Glutamatergic neuron (in vitro differentiated cells): ENCODE measurements at regions not wholly inside any gene's neighbourhood (a gene's known extent, or its start where the extent isn't known, plus 50 kb on each side); places are given as distances from the start of the nearest gene placed in this dataset.

ENCODE experiments used
- DNase-seq: peaks from one replicate; pipeline ENCODE4 v3.0.0; 2022
- H3K27ac Mint-ChIP-seq: one replicate; pipeline ENCODE4 v1.8.0; 2020; ENCODE audit warnings: mild to moderate bottlenecking, mixed read lengths, inconsistent platforms; ENCODE audit not compliant: unreplicated experiment
- H3K27me3 Mint-ChIP-seq: one replicate; pipeline ENCODE4 v1.8.0; 2020; ENCODE audit warnings: mild to moderate bottlenecking, moderate library complexity, mixed read lengths, inconsistent platforms; ENCODE audit not compliant: unreplicated experiment
- H3K36me3 Mint-ChIP-seq: one replicate; pipeline ENCODE4 v1.8.0; 2020; ENCODE audit warnings: mild to moderate bottlenecking, mixed read lengths, inconsistent platforms; ENCODE audit not compliant: unreplicated experiment
- H3K4me1 Mint-ChIP-seq: one replicate; pipeline ENCODE4 v1.8.0; 2020; ENCODE audit warnings: mild to moderate bottlenecking, low read depth, mixed read lengths, inconsistent platforms; ENCODE audit not compliant: unreplicated experiment
- H3K4me3 Mint-ChIP-seq: one replicate; pipeline ENCODE4 v1.8.0; 2020; ENCODE audit warnings: mild to moderate bottlenecking, mixed read lengths, inconsistent platforms; ENCODE audit not compliant: unreplicated experiment
- H3K9me3 Mint-ChIP-seq: one replicate; pipeline ENCODE4 v1.8.0; 2020; ENCODE audit warnings: mild to moderate bottlenecking, moderate library complexity, mixed read lengths, inconsistent platforms; ENCODE audit not compliant: unreplicated experiment
- TF ChIP-seq, protein P1 (sequence below): fragments of 200-600 bp; sonication (generic); IDR thresholded peaks from one replicate; pipeline ENCODE4 v1.5.0; 2021; ENCODE audit not compliant: partially characterized antibody, unreplicated experiment

DNA sequence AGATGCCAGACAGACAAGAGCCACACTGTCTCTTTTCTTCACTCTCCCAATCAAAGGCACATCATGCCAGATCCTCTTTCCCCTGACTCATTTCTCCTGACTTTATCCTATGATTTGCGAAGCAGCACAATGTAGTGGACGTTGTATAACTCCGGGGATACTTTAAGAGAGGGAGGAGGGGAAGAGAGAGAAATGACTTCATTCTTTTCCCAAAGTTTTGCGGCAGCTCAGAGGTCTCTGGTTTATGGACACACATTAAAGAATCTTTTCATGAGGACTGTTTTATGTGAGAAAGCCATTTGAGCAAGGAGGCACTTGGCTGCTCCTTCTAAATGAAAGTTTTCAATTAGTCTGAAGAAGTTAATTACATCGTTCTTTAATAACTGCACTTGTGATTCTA, 75.1 kb upstream of the MC3R start:
- Mint-ChIP-seq H3K27me3 (peaks cover 4% of the 10 kb centered on the region), H3K36me3 (no peaks in the 10 kb centered on the region), H3K27ac (no peak overlapping the region), H3K9me3 (no peaks in the 10 kb centered on the region), H3K4me3 (no peak overlapping the region), H3K4me1 (no peaks in the 10 kb centered on the region)
- TF ChIP-seq, protein P1, sequence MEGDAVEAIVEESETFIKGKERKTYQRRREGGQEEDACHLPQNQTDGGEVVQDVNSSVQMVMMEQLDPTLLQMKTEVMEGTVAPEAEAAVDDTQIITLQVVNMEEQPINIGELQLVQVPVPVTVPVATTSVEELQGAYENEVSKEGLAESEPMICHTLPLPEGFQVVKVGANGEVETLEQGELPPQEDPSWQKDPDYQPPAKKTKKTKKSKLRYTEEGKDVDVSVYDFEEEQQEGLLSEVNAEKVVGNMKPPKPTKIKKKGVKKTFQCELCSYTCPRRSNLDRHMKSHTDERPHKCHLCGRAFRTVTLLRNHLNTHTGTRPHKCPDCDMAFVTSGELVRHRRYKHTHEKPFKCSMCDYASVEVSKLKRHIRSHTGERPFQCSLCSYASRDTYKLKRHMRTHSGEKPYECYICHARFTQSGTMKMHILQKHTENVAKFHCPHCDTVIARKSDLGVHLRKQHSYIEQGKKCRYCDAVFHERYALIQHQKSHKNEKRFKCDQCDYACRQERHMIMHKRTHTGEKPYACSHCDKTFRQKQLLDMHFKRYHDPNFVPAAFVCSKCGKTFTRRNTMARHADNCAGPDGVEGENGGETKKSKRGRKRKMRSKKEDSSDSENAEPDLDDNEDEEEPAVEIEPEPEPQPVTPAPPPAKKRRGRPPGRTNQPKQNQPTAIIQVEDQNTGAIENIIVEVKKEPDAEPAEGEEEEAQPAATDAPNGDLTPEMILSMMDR = no peak
- no peak for DNase-seq

DNA sequence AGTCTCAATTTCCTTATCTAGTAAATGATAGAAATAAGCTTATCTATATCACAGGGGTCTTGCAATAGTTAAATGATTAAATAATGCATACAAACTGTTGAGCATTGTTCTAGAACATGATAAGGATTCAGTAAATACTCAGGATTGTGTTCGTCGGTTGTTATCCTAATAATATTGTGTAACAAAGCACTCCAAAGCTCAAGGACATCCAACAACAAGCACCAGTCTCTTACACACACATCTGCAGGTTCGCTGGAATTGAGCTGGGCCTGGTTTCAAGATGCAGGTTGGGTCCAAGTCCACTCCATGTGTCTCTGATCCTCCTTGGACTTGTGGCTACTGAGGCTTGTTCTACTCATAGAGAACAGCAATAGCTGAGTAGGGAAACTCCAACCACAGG, 74.1 kb upstream of the MC3R start:
- no peaks in the 10 kb centered on the region for H3K9me3 Mint-ChIP-seq
- H3K36me3 Mint-ChIP-seq = no peaks in the 10 kb centered on the region
- no peak for DNase-seq
- H3K27me3 Mint-ChIP-seq = peaks cover 4% of the 10 kb centered on the region
- TF ChIP-seq, protein P1 = no peak
- no peaks in the 10 kb centered on the region for H3K4me1 Mint-ChIP-seq
- H3K27ac Mint-ChIP-seq = no peak overlapping the region
- no peak overlapping the region for H3K4me3 Mint-ChIP-seq

DNA sequence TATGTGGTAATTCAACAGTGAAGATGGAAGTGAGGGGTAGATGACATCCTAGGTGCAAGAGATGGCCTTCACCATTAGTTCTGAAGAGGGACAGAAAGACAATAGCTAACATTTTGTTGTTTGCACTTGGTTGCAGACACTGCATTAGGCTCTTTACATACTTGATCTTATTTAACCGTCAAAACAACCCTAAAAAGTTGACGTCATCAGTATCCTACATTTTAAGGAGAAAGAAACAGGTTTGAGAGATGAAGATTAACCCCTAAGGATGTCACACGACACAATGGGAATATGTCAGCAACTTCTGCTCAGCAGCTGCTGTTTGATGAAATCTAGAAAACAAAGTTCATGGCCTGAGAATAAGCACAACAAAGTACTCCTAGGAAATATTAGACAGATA, 72.6 kb upstream of the MC3R start:
- no peak for DNase-seq
- no peak overlapping the region for H3K4me3 Mint-ChIP-seq
- peaks cover 2% of the 10 kb centered on the region for H3K27me3 Mint-ChIP-seq
- H3K27ac Mint-ChIP-seq = no peak overlapping the region
- no peaks in the 10 kb centered on the region for H3K9me3 Mint-ChIP-seq
- no peaks in the 10 kb centered on the region for H3K4me1 Mint-ChIP-seq
- no peaks in the 10 kb centered on the region for H3K36me3 Mint-ChIP-seq
- TF ChIP-seq, protein P1 = no peak

DNA sequence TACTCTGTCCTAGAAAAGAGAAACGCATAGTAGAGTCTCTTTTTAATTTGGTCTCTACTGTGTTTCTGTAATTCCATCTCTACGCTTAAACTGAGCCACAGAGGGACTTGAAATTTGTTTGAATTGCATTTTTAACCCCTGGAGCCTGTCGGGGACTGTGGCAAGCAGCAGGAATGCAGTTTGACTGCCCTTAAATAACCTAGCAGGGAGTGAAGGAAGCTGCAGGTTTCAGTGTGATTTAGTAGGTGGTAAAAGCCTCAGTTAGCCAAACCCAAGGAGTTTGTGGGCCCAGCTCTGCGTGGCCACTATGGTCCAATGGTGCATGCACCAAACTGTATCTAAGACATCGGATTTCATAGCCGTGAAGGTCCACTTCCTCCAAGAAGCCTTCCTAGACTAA, 70.3 kb upstream of the MC3R start:
- TF ChIP-seq, protein P1 = no peak
- no peak for DNase-seq
- H3K9me3 Mint-ChIP-seq = no peaks in the 10 kb centered on the region
- H3K27me3 Mint-ChIP-seq = peaks cover 2% of the 10 kb centered on the region
- H3K27ac Mint-ChIP-seq = no peak overlapping the region
- no peaks in the 10 kb centered on the region for H3K4me1 Mint-ChIP-seq
- no peak overlapping the region for H3K4me3 Mint-ChIP-seq
- no peaks in the 10 kb centered on the region for H3K36me3 Mint-ChIP-seq

DNA sequence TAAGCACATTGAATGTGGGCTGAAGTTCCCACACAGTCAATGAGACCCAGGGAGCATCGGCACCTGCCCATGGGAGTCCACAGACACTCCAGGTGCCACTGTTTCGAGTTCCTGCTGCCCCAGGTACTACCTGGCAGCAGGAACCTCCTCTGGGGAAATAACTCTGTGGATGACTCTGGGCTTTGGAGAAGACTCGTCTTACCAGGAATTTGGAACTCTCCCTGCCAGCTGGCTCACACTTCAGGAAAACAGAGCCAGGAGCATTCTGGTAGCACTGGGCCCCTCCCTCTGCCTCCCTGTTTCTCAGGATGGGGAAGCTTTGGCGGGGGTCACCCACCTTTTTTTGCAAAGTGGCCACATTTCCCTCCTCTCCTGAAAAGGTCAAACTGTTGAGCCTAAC, 69.5 kb upstream of the MC3R start:
- Mint-ChIP-seq H3K27me3 (peaks cover 2% of the 10 kb centered on the region), H3K36me3 (no peaks in the 10 kb centered on the region), H3K27ac (no peak overlapping the region), H3K9me3 (no peaks in the 10 kb centered on the region), H3K4me1 (no peaks in the 10 kb centered on the region), H3K4me3 (no peak overlapping the region)
- TF ChIP-seq, protein P1 = no peak
- no peak for DNase-seq
